Pancreas (tissue), 10 donors: ENCODE measurements at regions not wholly inside any gene's neighbourhood (a gene's known extent, or its start where the extent isn't known, plus 50 kb on each side); places are given as distances from the start of the nearest gene placed in this dataset.

ENCODE experiments used
- ATAC-seq, 4 donors: fragments of 200-7000 bp; cut with Tn5 transposase; one replicate each; pipeline versions ENCODE4 v1.8.0 to v1.9.1; 2020; ENCODE audit warnings: mild to moderate bottlenecking in 4 of 4, moderate library complexity in 4 of 4
- DNase-seq, 6 donors: peaks; one replicate each; pipeline ENCODE4 v3.0.0-alpha.2; 2020
- FAIRE-seq: peaks from 2 replicates; lab custom pipeline; 2012; peaks lifted over from hg19 to GRCh38; lab: Jason Lieb, UNC
- H3K27ac ChIP-seq, 4 donors: fragments of 200-600 bp; sonication (generic); 1 replicate in 3 of 4; 2 replicates in 1 of 4; pipeline versions ENCODE4 v1.5.0 to v1.8.0; 2020
- H3K27me3 ChIP-seq, 4 donors: fragments of 200-600 bp; one replicate each; pipeline ENCODE4 v1.8.0; 2021
- H3K36me3 ChIP-seq, 3 donors: fragments of 200-600 bp; sonication (generic) in 1 of 3; one replicate each; pipeline versions ENCODE4 v1.5.0 to v1.8.0; 2020 to 2021
- H3K4me1 ChIP-seq, 3 donors: fragments of 200-600 bp; one replicate each; pipeline ENCODE4 v1.8.0; 2021
- H3K4me3 ChIP-seq, 4 donors: fragments of 200-600 bp; sonication (generic) in 2 of 4; one replicate each; pipeline versions ENCODE4 v1.5.0 to v1.8.0; 2020 to 2021
- H3K9me3 ChIP-seq, 4 donors: fragments of 200-600 bp; one replicate each; pipeline ENCODE4 v1.8.0; 2021
- CTCF ChIP-seq, 4 donors: fragments of 200-600 bp; sonication (generic) in 3 of 4; IDR thresholded peaks; one replicate each; pipeline versions ENCODE4 v1.5.0 to v1.8.0; 2021; ENCODE audit warnings: antibody characterized with exemption in 4 of 4
- WGBS, 2 donors: extraction: QIAGEN DNeasy Blood & Tissue Kit; methylation state at CpG; one replicate each; pipeline ENCODE4 v1.1.7; 2013; 5-methylcytosine and 5-hydroxymethylcytosine counted together
- intact Hi-C, 3 donors: fragments of 100-400 bp; cut with DNase I; formaldehyde crosslinking; loops; one replicate each; pipeline versions ENCODE4 v1.11.1 to v1.14.2; 2022
- donor health status: healthy with polysubstance abuse.
- donor health status: DM: no; HTN: no; CAD: no; lungs with moderate emphysema.
- donor health status: DM: no; HTN: no; CAD: no.
- donor health status: control.
- donor health status: control.
- donor health status: Bipolar disorder and iron deficiency.
- donor health status: DM: yes; HTN: yes; CAD: no.
- donor health status: DM: no; HTN: no; CAD: no.
- donor health status: DM: no; HTN: no; CAD: no.
- donor health status: DM: yes; HTN: yes; CAD: no.

DNA sequence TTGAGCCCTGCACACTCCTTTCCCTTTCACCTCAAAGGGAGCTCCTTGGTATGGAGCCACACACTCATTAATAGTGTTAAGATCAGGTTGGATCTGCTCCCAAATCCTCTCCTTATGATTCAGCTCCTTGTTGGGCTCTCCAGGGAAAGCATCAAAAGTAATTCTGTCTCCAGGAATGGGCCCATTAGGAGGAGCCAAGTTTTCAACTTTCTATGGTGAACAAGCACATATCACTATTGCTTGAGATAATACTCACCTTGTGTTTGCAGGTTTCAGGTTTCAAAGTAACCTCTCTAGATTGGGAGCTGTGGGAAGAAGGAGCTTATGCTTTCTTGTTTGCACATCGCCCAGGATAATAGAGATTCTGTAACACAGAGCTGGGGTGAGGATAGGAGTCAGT lies 164.8 kb downstream of the TNFSF18 start:
- WGBS, 2 donors: 27 to 39% methylated on average over 1 of the region's 1 CpG
- intact Hi-C loops: no loop called here
- H3K27ac ChIP-seq: no peak overlapping the region
- H3K36me3 ChIP-seq: no peaks in the 10 kb centered on the region
- H3K27me3 ChIP-seq: no peaks in the 10 kb centered on the region
- H3K4me3 ChIP-seq: no peak overlapping the region
- no peak for FAIRE-seq
- peaks cover 0 to 16% (median 7%) of the 10 kb centered on the region in 3 donors for H3K4me1 ChIP-seq
- DNase-seq: no peak
- no peak for TF ChIP-seq CTCF (IDR thresholded peaks at IDR 0.05)
- peak; percentile 70 to 96 (median 88) for ATAC-seq
- H3K9me3 ChIP-seq: no peaks in the 10 kb centered on the region

- peaks cover 0 to 16% (median 7%) of the 10 kb centered on the region in 3 donors for H3K4me1 ChIP-seq
- WGBS, 2 donors: 97 to 100% methylated on average over 1 of the region's 1 CpG
- no peak overlapping the region for H3K27ac ChIP-seq
- ATAC-seq (peak; percentile 55 to 75 (median 66)), FAIRE-seq (no peak), DNase-seq (no peak)
- H3K36me3 ChIP-seq: no peaks in the 10 kb centered on the region
- no peak overlapping the region for H3K4me3 ChIP-seq
- intact Hi-C loops: no loop called here
- no peaks in the 10 kb centered on the region for H3K9me3 ChIP-seq
- no peak for TF ChIP-seq CTCF (IDR thresholded peaks at IDR 0.05)
- H3K27me3 ChIP-seq: no peaks in the 10 kb centered on the region
These were observed 163.6 kb downstream of the TNFSF18 start for GRCh38 chr1:172887162-172887561.

- no peak overlapping the region for H3K27ac ChIP-seq
These were observed 157.4 kb downstream of the TNFSF18 start for GRCh38 chr1:172893146-172893841.

GRCh38 chr1:172894349-172895049 lies 156.2 kb downstream of the TNFSF18 start:
- FAIRE-seq: no peak
- WGBS, 2 donors: 79 to 91% methylated on average over 8 of the region's 8 CpGs
- TF ChIP-seq CTCF (IDR thresholded peaks at IDR 0.05): no peak

More at GRCh38 chr1:172893146-172893841, 157.4 kb downstream of the TNFSF18 start:
- no peak for ATAC-seq
- Histone ChIP-seq H3K9me3 (no peaks in the 10 kb centered on the region), H3K4me1 (peaks cover 0 to 8% (median 0%) of the 10 kb centered on the region in 3 donors), H3K4me3 (no peak overlapping the region), H3K36me3 (no peaks in the 10 kb centered on the region), H3K27me3 (no peaks in the 10 kb centered on the region)
- 19 to 21% methylated on average over 1 of the region's 1 CpG for WGBS, 2 donors
- FAIRE-seq: no peak
- peak in 1 of 6 donors; percentile 28 for DNase-seq
- intact Hi-C loops: no loop called here
- no peak for TF ChIP-seq CTCF (IDR thresholded peaks at IDR 0.05)

More at GRCh38 chr1:172894349-172895049, 156.2 kb downstream of the TNFSF18 start:
- Histone ChIP-seq H3K36me3 (no peaks in the 10 kb centered on the region), H3K9me3 (no peaks in the 10 kb centered on the region), H3K27ac (no peak overlapping the region), H3K4me3 (no peak overlapping the region), H3K4me1 (peaks cover 0 to 8% (median 0%) of the 10 kb centered on the region in 3 donors), H3K27me3 (no peaks in the 10 kb centered on the region)
- intact Hi-C loops: no loop called here
- ATAC-seq: no peak
- DNase-seq: no peak
